A549 (cell line): ENCODE measurements at regions not wholly inside any gene's neighbourhood (a gene's known extent, or its start where the extent isn't known, plus 50 kb on each side); places are given as distances from the start of the nearest gene placed in this dataset.
"Not testable (repeated sequence)": the region's sequence is repeated elsewhere in the genome, so short reads cannot be mapped to it uniquely, and the experiment has no call there.

Experiments
- CTCF ChIP-seq: fragments of >200 bp; sonication (Bioruptor Twin); formaldehyde crosslinking; IDR thresholded peaks from 3 replicates; pipeline ENCODE4 v1.5.1; 2016
- E2F6 ChIP-seq: IDR thresholded peaks from 2 replicates; pipeline ENCODE4 v1.6.1; 2012; ENCODE audit warnings: low read depth, borderline replicate concordance
- EHMT2 ChIP-seq: fragments of 200-600 bp; sonication (generic); IDR thresholded peaks from 2 replicates; pipeline ENCODE4 v1.6.1; 2016; ENCODE audit warnings: antibody characterized with exemption, low read depth, mild to moderate bottlenecking, moderate library complexity
- KDM1A ChIP-seq: fragments of 200-600 bp; sonication (generic); IDR thresholded peaks from 2 replicates; pipeline ENCODE4 v1.6.1; 2016; ENCODE audit warnings: low read depth, mild to moderate bottlenecking
- MAX ChIP-seq: IDR thresholded peaks from 2 replicates; pipeline ENCODE4 v1.6.1; 2012
- MAZ ChIP-seq: fragments of 150-350 bp; IDR thresholded peaks from 2 replicates; pipeline ENCODE4 v1.6.1; 2014; ENCODE audit warnings: antibody characterized with exemption, low read depth, low read length, borderline replicate concordance
- MYC ChIP-seq: IDR thresholded peaks from 2 replicates; pipeline ENCODE4 v1.6.1; 2012; ENCODE audit warnings: mild to moderate bottlenecking, inconsistent platforms, low read length, improper control_type of control experiment, borderline replicate concordance
- POLR2A ChIP-seq: IDR thresholded peaks from 2 replicates; pipeline ENCODE4 v1.6.1; 2012; ENCODE audit warnings: mild to moderate bottlenecking, low read length
- REST ChIP-seq: fragments of 200-600 bp; sonication (generic); IDR thresholded peaks from 2 replicates; pipeline ENCODE4 v1.6.1; 2016; ENCODE audit warnings: antibody characterized with exemption, mild to moderate bottlenecking, moderate library complexity
- ZFP36 ChIP-seq: fragments of 450-650 bp; IDR thresholded peaks from 2 replicates; pipeline ENCODE4 v1.6.1; 2014; ENCODE audit warnings: borderline replicate concordance; ENCODE audit not compliant: partially characterized antibody

GRCh38 chr9:25288195-25288594 is 390.0 kb downstream of the TUSC1 start:
- not testable (repeated sequence) for TF ChIP-seq CTCF, KDM1A, ZFP36, POLR2A, REST, E2F6, EHMT2, MYC, MAZ, MAX
